Body of pancreas (tissue), 4 donors: ENCODE measurements at regions not wholly inside any gene's neighbourhood (a gene's known extent, or its start where the extent isn't known, plus 50 kb on each side); places are given as distances from the start of the nearest gene placed in this dataset.

Source experiments
- POLR2A ChIP-seq, 3 donors: fragments of 450-650 bp; IDR thresholded peaks; one replicate each; pipeline ENCODE4 v1.6.1; 2016; ENCODE audit warnings: antibody characterized with exemption in 3 of 3, mild to moderate bottlenecking in 2 of 3
- TF ChIP-seq, protein P1 (sequence below), 7 experiments: fragments of 450-650 bp in 4 of 7; fragments of 200-600 bp in 3 of 7; sonication (generic) in 3 of 7; IDR thresholded peaks; one replicate each; pipeline ENCODE4 v1.5.1; 2016 to 2019; ENCODE audit warnings: antibody characterized with exemption in 7 of 7

DNA sequence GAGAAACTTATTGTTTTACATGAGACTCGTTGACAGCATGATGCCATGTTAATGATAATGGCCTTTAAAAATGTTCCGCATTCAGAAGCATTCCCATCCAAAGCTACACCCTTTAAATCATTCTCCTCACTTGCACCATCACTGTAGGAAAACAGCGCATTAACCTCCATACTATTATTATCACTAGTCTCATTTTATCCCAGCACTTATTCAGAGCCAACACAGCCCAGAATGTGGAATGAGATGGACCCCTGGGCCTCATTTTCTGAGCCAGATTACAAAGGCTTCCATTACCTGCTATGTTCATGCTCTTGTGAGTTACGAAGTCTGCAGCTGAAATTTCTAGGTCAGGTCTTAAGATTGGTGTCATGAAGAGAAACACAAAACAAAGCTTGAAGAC lies 159.4 kb downstream of the HS3ST3A1 start:
- TF ChIP-seq, protein P1, sequence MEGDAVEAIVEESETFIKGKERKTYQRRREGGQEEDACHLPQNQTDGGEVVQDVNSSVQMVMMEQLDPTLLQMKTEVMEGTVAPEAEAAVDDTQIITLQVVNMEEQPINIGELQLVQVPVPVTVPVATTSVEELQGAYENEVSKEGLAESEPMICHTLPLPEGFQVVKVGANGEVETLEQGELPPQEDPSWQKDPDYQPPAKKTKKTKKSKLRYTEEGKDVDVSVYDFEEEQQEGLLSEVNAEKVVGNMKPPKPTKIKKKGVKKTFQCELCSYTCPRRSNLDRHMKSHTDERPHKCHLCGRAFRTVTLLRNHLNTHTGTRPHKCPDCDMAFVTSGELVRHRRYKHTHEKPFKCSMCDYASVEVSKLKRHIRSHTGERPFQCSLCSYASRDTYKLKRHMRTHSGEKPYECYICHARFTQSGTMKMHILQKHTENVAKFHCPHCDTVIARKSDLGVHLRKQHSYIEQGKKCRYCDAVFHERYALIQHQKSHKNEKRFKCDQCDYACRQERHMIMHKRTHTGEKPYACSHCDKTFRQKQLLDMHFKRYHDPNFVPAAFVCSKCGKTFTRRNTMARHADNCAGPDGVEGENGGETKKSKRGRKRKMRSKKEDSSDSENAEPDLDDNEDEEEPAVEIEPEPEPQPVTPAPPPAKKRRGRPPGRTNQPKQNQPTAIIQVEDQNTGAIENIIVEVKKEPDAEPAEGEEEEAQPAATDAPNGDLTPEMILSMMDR (IDR thresholded peaks at IDR 0.05) = no peak
- no peak for TF ChIP-seq POLR2A (IDR thresholded peaks at IDR 0.05)
